ENCODE measurements at regions not wholly inside any gene's neighbourhood (a gene's known extent, or its start where the extent isn't known, plus 50 kb on each side); places are given as distances from the start of the nearest gene placed in this dataset.

DNA sequence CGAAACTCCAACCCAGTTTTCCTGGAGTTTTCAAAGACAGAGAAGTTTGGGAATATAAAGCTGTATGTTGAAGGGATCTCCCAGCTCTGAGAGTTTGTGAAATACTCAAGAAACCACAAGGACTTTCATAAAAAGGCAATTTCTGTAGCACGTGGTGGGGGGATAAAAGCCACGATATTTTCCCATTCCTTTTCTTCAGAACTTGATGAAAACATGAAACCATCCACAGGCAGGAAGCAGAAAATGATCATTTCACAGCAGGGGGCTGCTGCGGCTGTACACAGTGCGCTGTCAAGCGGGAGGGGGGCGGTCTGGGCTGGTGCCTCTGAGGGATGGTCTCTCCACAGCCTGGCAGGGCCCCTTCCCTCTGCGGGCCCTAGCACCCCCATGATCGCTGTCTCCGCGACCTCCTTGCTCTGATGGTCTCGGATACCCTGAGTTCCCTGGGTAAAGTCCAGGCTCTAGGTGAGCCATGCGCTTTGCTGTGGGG is 423.2 kb downstream of the MN1 start:
- no peak for TF ChIP-seq EGR1 (IDR thresholded peaks at IDR 0.05; ENCODE audit: borderline replicate concordance, low read depth, low read length)
- TF ChIP-seq ZNF274 (IDR thresholded peaks at IDR 0.05; ENCODE audit: borderline replicate concordance, extremely low read depth, low read length): no peak
- TF ChIP-seq, protein P1, sequence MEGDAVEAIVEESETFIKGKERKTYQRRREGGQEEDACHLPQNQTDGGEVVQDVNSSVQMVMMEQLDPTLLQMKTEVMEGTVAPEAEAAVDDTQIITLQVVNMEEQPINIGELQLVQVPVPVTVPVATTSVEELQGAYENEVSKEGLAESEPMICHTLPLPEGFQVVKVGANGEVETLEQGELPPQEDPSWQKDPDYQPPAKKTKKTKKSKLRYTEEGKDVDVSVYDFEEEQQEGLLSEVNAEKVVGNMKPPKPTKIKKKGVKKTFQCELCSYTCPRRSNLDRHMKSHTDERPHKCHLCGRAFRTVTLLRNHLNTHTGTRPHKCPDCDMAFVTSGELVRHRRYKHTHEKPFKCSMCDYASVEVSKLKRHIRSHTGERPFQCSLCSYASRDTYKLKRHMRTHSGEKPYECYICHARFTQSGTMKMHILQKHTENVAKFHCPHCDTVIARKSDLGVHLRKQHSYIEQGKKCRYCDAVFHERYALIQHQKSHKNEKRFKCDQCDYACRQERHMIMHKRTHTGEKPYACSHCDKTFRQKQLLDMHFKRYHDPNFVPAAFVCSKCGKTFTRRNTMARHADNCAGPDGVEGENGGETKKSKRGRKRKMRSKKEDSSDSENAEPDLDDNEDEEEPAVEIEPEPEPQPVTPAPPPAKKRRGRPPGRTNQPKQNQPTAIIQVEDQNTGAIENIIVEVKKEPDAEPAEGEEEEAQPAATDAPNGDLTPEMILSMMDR (IDR thresholded peaks at IDR 0.05; ENCODE audit: control extremely low read depth in 1 of 3, insufficient read depth in 1 of 3, low read depth in 1 of 3, low read length in 3 of 3): no peak
- TF ChIP-seq EZH2 (IDR thresholded peaks at IDR 0.05; ENCODE audit: low read depth, low read length, severe bottlenecking): no peak
- no peak for TF ChIP-seq POLR2A (IDR thresholded peaks at IDR 0.05; ENCODE audit: control extremely low read depth in 1 of 2, low read depth in 2 of 2, low read length in 2 of 2)
- no peak for TF ChIP-seq EP300 (IDR thresholded peaks at IDR 0.05; ENCODE audit: borderline replicate concordance in 1 of 2, low read depth in 2 of 2, low read length in 2 of 2)
- no peak for TF ChIP-seq SIN3A (conservative IDR thresholded peaks at IDR 0.05 in 1 of 2, IDR thresholded peaks at IDR 0.05 in 1 of 2; ENCODE audit: low read depth in 1 of 2, low read length in 2 of 2)
- TF ChIP-seq TAF1 (IDR thresholded peaks at IDR 0.05; ENCODE audit: low read depth, low read length): no peak

All from H1 (cell line).